HG03439 (cell line): ENCODE measurements at regions not wholly inside any gene's neighbourhood (a gene's known extent, or its start where the extent isn't known, plus 50 kb on each side); places are given as distances from the start of the nearest gene placed in this dataset.

Source experiments
- ATAC-seq: cut with Tn5 transposase; IDR thresholded peaks from one replicate; pipeline ENCODE4 v1.9.1; 2021; ENCODE audit warnings: mild to moderate bottlenecking, moderate library complexity; ENCODE audit not compliant: unreplicated experiment

DNA sequence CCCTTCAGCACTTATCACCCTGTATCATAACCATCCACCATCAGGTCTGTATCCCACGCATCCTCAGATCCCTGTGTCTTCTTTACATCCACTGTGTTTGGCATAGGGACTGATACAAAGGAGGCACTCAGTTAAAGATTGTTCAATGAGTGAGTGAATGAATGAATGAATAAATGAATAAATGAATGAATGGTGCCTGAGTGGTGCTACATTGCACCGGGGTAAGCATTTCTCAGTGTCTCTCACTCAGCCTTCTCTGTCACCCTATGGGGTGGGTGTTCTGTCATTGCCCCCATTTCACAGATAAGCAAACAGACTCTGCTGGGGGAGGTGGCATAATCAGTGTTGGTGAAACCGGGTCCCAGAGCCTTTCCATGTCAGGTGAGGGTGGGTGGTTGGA is 56.6 kb upstream of the ID3 start:
- ATAC-seq: no peak

DNA sequence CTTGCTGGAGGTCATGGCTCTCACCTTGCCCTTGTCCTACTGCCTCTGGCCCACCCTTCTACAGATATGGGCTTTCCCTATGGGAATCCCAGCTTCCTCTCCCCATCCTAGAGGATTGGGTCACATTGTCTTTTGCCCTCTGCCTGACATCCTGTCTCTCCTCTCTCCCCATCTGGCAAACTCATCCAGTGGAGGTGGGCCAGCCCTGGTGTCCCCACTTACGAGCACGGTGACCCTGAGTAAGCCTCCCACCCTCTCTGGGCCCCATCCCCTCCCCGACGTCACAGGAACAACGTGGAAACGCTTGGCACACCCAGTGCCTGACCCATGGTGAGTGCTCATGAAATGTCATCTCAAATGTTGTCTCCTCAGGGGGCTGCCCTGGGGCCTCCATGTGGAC is 56.1 kb upstream of the ID3 start:
- no peak for ATAC-seq

DNA sequence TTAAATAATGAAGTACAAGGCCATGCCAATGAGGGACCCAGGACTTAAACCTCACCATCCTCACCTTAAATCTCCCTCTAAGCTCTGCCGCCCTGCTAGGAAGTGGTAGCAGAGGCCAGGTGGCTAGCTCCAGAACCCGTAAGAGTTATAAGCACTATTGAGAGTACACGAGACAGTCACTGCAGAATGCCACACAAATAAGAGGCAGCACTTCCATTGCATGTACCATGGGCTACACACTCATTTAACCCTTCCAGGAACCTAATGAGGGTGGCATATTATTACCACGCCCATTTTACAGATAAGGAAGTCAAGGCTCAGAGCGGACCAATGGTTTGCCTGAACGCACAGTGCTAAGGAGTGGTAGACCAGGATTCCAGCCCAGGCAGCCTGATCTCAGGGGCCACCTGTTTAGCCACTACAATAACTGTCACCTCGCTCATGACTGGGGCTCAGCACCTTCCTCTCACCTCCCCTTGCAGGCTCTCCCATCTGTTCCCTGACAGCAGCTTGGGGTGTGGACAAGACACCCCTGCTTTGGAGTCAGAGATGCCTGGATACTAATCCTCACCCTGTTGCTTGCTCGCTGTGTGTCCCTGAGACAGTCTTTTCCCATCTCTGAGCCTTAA is 54.8 kb upstream of the ID3 start:
- ATAC-seq: no peak

DNA sequence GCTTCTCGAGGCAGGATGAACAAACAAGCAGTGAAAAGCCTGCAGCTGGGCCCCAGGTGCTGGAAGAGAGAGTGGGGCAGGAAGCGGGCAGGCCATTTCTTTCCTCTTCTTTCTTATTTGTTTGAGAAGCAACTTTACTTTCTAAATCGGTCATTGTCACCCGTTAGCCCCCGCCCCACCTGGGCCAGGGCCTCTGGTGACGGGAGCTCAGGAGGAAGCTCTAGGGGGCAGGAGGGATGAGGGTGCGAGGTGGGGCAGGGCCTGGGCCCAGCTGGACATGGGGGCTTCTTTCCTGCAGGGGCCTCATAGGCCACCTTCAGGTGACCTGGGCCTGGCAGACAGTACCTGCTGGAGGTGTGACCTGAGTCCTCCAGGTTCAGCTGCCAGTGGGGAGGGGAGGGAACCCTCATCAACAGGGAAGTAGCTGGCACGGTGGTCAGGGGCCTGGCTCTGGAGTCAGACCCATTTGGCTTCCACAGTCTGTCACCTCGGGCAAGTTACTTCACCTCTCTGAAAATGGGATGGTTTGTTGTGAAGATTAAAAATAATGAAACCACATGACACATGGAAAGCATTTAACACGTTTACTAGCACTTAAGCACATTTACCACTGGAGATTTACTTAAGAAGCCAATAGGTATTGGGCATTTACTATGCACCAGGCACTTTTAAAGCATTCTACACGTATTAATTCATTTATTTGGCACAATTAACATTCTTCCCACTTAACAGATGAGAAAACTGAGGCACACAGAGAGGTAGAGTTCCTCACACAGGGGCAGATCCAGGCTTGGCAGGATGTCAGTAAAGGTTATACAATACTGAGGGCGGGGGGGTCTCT is 54.1 kb upstream of the ID3 start:
- ATAC-seq: no peak

DNA sequence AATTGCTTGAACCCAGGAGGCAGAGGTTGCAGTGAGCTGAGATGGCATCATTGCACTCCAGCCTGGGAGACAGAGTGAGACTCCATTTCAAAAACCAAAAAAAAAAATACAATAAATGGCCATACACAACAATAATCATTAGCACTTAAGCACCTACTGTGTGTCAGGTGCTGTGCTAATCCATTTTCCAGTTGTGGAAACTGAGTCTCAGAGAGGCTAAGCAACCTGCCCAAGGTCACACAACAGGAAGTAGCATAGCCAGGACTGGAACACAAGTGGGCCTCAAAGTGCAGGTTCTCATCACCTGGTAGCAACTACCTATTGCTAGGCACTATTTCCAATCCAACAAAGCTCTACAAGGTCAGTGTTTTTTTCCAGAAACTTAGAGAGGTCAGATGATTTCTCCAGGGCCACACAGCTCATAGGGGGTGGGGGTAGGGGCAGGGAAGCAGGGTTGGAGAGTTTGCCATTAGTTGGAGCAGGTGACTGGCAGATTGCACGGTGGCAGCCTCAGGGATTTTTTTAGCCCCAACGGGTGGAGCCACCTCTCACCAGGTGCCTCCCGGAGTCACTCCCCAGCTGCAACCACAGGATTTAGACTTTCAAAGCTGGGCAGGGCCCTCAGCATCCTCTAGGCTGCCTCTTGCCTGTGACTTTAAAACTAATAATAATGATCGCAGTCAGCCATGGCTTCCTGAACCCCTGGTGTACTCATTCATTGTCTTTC is 52.5 kb upstream of the ID3 start:
- ATAC-seq: no peak

DNA sequence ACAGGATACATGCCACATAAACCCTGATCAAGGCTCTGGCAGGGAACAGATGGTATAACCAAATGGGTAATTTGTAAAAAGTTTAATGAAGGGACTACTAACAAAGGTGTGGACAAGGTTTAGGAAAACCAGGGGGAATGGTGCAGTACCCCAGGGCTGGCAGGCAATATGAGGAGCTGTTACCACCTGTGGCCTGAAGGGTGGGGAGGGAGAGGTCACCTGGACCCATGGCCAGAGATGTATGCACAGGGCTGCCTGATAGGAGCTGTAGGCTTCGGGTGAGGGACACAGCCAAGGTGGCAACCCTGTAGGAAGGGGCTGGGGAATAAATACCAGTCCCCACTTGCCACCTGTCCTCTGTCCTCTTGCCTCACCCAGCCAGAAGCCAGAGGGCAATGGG is 51.4 kb upstream of the ID3 start:
- ATAC-seq: no peak

DNA sequence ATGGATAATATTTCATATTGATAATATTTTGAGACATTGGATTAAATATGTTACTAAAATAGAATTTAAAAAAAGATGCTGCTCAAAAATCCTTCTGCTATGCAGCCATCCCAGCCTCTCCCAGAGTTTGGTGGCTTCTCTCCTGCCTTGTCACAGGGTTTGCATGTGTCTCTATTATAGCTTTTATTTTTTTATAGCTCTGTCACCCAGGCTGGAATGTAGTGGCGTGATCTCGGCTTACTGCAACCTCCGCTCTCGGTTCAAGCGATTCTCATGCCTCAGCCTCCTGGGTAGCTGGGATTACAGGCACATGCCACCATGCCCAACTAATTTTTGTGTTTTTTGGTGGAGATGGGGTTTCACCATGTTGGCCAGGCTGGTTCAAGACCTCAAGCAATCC is 50.7 kb upstream of the ID3 start:
- ATAC-seq: no peak
